ENCODE measurements at regions not wholly inside any gene's neighbourhood (a gene's known extent, or its start where the extent isn't known, plus 50 kb on each side); places are given as distances from the start of the nearest gene placed in this dataset.

GRCh38 chr20:9935285-9935684 lies 96.4 kb upstream of the PAK5 start:
- H3K36me3 Mint-ChIP-seq (ENCODE audit: insufficient read depth, unreplicated experiment), result no peaks in the 10 kb centered on the region
- intact Hi-C loops (cut with micrococcal nuclease; ENCODE audit: unreplicated experiment), result no loop called here
- no peaks in the 10 kb centered on the region for H3K27me3 Mint-ChIP-seq (ENCODE audit: unreplicated experiment)
- TF ChIP-seq CTCF (IDR thresholded peaks at IDR 0.05; ENCODE audit: unreplicated experiment), result no peak
- BruUV-seq (replicated peaks), result no TSS peak
- no peak overlapping the region for H3K4me3 Mint-ChIP-seq (ENCODE audit: low read depth, unreplicated experiment)
- H3K9me3 Mint-ChIP-seq (ENCODE audit: low read depth, unreplicated experiment), result no peaks in the 10 kb centered on the region
- DNase-seq, result no peak
- CTCF ChIA-PET, result no interaction called here
- no peak overlapping the region for H3K27ac Mint-ChIP-seq (ENCODE audit: unreplicated experiment)
- H3K4me1 Mint-ChIP-seq (ENCODE audit: low read depth, unreplicated experiment), result no peaks in the 10 kb centered on the region

- H3K27ac Mint-ChIP-seq (ENCODE audit: unreplicated experiment), result no peak overlapping the region
- no peak overlapping the region for H3K4me3 Mint-ChIP-seq (ENCODE audit: low read depth, unreplicated experiment)
- intact Hi-C loops (cut with micrococcal nuclease; ENCODE audit: unreplicated experiment), result no loop called here
- no peaks in the 10 kb centered on the region for H3K4me1 Mint-ChIP-seq (ENCODE audit: low read depth, unreplicated experiment)
- BruUV-seq (replicated peaks), result no TSS peak
- no peaks in the 10 kb centered on the region for H3K27me3 Mint-ChIP-seq (ENCODE audit: unreplicated experiment)
- no peaks in the 10 kb centered on the region for H3K9me3 Mint-ChIP-seq (ENCODE audit: low read depth, unreplicated experiment)
- CTCF ChIA-PET, result no interaction called here
- no peaks in the 10 kb centered on the region for H3K36me3 Mint-ChIP-seq (ENCODE audit: insufficient read depth, unreplicated experiment)
- no peak for TF ChIP-seq CTCF (IDR thresholded peaks at IDR 0.05; ENCODE audit: unreplicated experiment)
- DNase-seq, result no peak
These were observed 91.3 kb upstream of the PAK5 start for GRCh38 chr20:9930142-9930541.

- TF ChIP-seq CTCF (IDR thresholded peaks at IDR 0.05; ENCODE audit: unreplicated experiment), result no peak
- intact Hi-C loops (cut with micrococcal nuclease; ENCODE audit: unreplicated experiment), result no loop called here
- no peaks in the 10 kb centered on the region for H3K4me1 Mint-ChIP-seq (ENCODE audit: low read depth, unreplicated experiment)
- no peaks in the 10 kb centered on the region for H3K27me3 Mint-ChIP-seq (ENCODE audit: unreplicated experiment)
- DNase-seq, result no peak
- H3K27ac Mint-ChIP-seq (ENCODE audit: unreplicated experiment), result no peak overlapping the region
- no peak overlapping the region for H3K4me3 Mint-ChIP-seq (ENCODE audit: low read depth, unreplicated experiment)
- H3K9me3 Mint-ChIP-seq (ENCODE audit: low read depth, unreplicated experiment), result no peaks in the 10 kb centered on the region
- H3K36me3 Mint-ChIP-seq (ENCODE audit: insufficient read depth, unreplicated experiment), result no peaks in the 10 kb centered on the region
- CTCF ChIA-PET, result no interaction called here
- BruUV-seq (replicated peaks), result no TSS peak
These were observed 90.1 kb upstream of the PAK5 start for GRCh38 chr20:9928955-9929354.

- CTCF ChIA-PET, result no interaction called here
- H3K4me3 Mint-ChIP-seq (ENCODE audit: low read depth, unreplicated experiment), result no peak overlapping the region
- H3K9me3 Mint-ChIP-seq (ENCODE audit: low read depth, unreplicated experiment), result no peaks in the 10 kb centered on the region
- intact Hi-C loops (cut with micrococcal nuclease; ENCODE audit: unreplicated experiment), result no loop called here
- no peak for DNase-seq
- no peaks in the 10 kb centered on the region for H3K4me1 Mint-ChIP-seq (ENCODE audit: low read depth, unreplicated experiment)
- H3K27ac Mint-ChIP-seq (ENCODE audit: unreplicated experiment), result no peak overlapping the region
- no peaks in the 10 kb centered on the region for H3K36me3 Mint-ChIP-seq (ENCODE audit: insufficient read depth, unreplicated experiment)
- H3K27me3 Mint-ChIP-seq (ENCODE audit: unreplicated experiment), result no peaks in the 10 kb centered on the region
- TF ChIP-seq CTCF (IDR thresholded peaks at IDR 0.05; ENCODE audit: unreplicated experiment), result no peak
- no TSS peak for BruUV-seq (replicated peaks)
These were observed 89.4 kb upstream of the PAK5 start for GRCh38 chr20:9928281-9928737.

GRCh38 chr20:9927224-9927623 lies 88.3 kb upstream of the PAK5 start:
- Mint-ChIP-seq H3K27me3 (ENCODE audit: unreplicated experiment) (no peaks in the 10 kb centered on the region), H3K27ac (ENCODE audit: unreplicated experiment) (no peak overlapping the region), H3K4me3 (ENCODE audit: low read depth, unreplicated experiment) (no peak overlapping the region), H3K4me1 (ENCODE audit: low read depth, unreplicated experiment) (no peaks in the 10 kb centered on the region), H3K36me3 (ENCODE audit: insufficient read depth, unreplicated experiment) (no peaks in the 10 kb centered on the region), H3K9me3 (ENCODE audit: low read depth, unreplicated experiment) (no peaks in the 10 kb centered on the region)
- no peak for DNase-seq
- CTCF ChIA-PET, result no interaction called here
- intact Hi-C loops (cut with micrococcal nuclease; ENCODE audit: unreplicated experiment), result no loop called here
- TF ChIP-seq CTCF (IDR thresholded peaks at IDR 0.05; ENCODE audit: unreplicated experiment), result no peak
- BruUV-seq (replicated peaks), result no TSS peak
